Keratinocyte (primary cell): ENCODE measurements at regions not wholly inside any gene's neighbourhood (a gene's known extent, or its start where the extent isn't known, plus 50 kb on each side); places are given as distances from the start of the nearest gene placed in this dataset.

Source experiments
- DNase-seq: peaks from one replicate; pipeline ENCODE4 v3.0.0-alpha.2; 2011; ENCODE audit warnings: low read depth, missing footprints, low spot score
- FAIRE-seq: peaks from 2 replicates; lab custom pipeline; 2011; peaks lifted over from hg19 to GRCh38; lab: Jason Lieb, UNC
- H2AFZ ChIP-seq: 2 replicates; pipeline ENCODE4 v1.6.0; 2012; ENCODE audit warnings: low read length, control low read depth, inconsistent platforms; ENCODE audit not compliant: control insufficient read depth
- H3K27ac ChIP-seq: 2 replicates; pipeline ENCODE4 v1.5.1; 2011; ENCODE audit warnings: low read length; ENCODE audit not compliant: control insufficient read depth, insufficient read depth
- H3K27me3 ChIP-seq: 3 replicates; pipeline ENCODE4 v1.6.0; 2011; ENCODE audit warnings: low read length; ENCODE audit not compliant: control insufficient read depth, insufficient read depth; ENCODE audit errors: extremely low read depth
- H3K36me3 ChIP-seq, 2 experiments: 2 replicates in 1 of 2; 3 replicates in 1 of 2; pipeline ENCODE4 v1.5.1; 2011; ENCODE audit warnings: low read length in 2 of 2, mild to moderate bottlenecking in 1 of 2; ENCODE audit not compliant: control insufficient read depth in 2 of 2, insufficient read depth in 2 of 2; ENCODE audit errors: extremely low read depth in 1 of 2
- H3K4me1 ChIP-seq: 3 replicates; pipeline ENCODE4 v1.5.1; 2011; ENCODE audit warnings: low read length; ENCODE audit not compliant: control insufficient read depth, insufficient read depth; ENCODE audit errors: extremely low read depth
- H3K4me2 ChIP-seq: 3 replicates; pipeline ENCODE4 v1.6.0; 2011; ENCODE audit warnings: low read depth, low read length; ENCODE audit not compliant: control insufficient read depth, insufficient read depth; ENCODE audit errors: extremely low read depth
- H3K4me3 ChIP-seq, 3 experiments: fragments of 200-600 bp in 1 of 3; sonication (generic) in 1 of 3; 2 replicates in 2 of 3; 3 replicates in 1 of 3; pipeline ENCODE4 v1.5.1; 2011 to 2016; ENCODE audit warnings: low read length in 3 of 3, mild to moderate bottlenecking in 3 of 3, control low read depth in 2 of 3, inconsistent platforms in 1 of 3, low read depth in 1 of 3, mixed read lengths in 1 of 3, mixed run types in 1 of 3, moderate library complexity in 1 of 3; ENCODE audit not compliant: control insufficient read depth in 2 of 3, insufficient read depth in 2 of 3; ENCODE audit errors: extremely low read depth in 1 of 3
- H3K79me2 ChIP-seq: 2 replicates; pipeline ENCODE4 v1.6.0; 2012; ENCODE audit warnings: low read length; ENCODE audit not compliant: control insufficient read depth, insufficient read depth
- H3K9ac ChIP-seq: 3 replicates; pipeline ENCODE4 v1.6.0; 2011; ENCODE audit warnings: low read length; ENCODE audit not compliant: control insufficient read depth, insufficient read depth; ENCODE audit errors: extremely low read depth
- H3K9me1 ChIP-seq: 3 replicates; pipeline ENCODE4 v1.6.0; 2011; ENCODE audit warnings: low read length; ENCODE audit not compliant: control insufficient read depth, insufficient read depth; ENCODE audit errors: extremely low read depth
- H3K9me3 ChIP-seq: 2 replicates; pipeline ENCODE4 v1.5.1; 2012; ENCODE audit warnings: low read depth, low read length; ENCODE audit not compliant: control insufficient read depth
- H4K20me1 ChIP-seq: 3 replicates; pipeline ENCODE4 v1.6.0; 2011; ENCODE audit warnings: low read length; ENCODE audit not compliant: control insufficient read depth, insufficient read depth; ENCODE audit errors: extremely low read depth
- CTCF ChIP-seq, 3 experiments: IDR thresholded peaks in 1 of 3; conservative IDR thresholded peaks in 1 of 3; optimal IDR thresholded peaks in 1 of 3; 2 replicates in 2 of 3; 3 replicates in 1 of 3; pipeline versions ENCODE3 to v1.5.1; 2011; ENCODE audit warnings: low read length in 3 of 3, mild to moderate bottlenecking in 3 of 3, moderate library complexity in 2 of 3, control low read depth in 1 of 3, inconsistent platforms in 1 of 3; ENCODE audit not compliant: insufficient read depth in 2 of 3; ENCODE audit errors: extremely low read depth in 1 of 3
- EZH2 ChIP-seq: IDR thresholded peaks from one replicate; pipeline ENCODE4 v1.6.1; 2012; ENCODE audit warnings: inconsistent platforms, mild to moderate bottlenecking, low read length, moderate library complexity
- dilution Hi-C: fragments of 300-500 bp; cut with MboI; formaldehyde crosslinking; loops from one replicate; pipeline ENCODE4 v1.7.0; 2020; ENCODE audit warnings: low sequenced_read_pairs; ENCODE audit not compliant: extremely low pct_ligation_motif_present

GRCh38 chr3:118801899-118802298 is 232.7 kb downstream of the IGSF11 start:
- Histone ChIP-seq H3K27me3 (no peaks in the 10 kb centered on the region), H3K9me3 (no peaks in the 10 kb centered on the region), H3K4me2 (no peak overlapping the region), H3K4me3 (no peak overlapping the region), H2AFZ (no peak overlapping the region), H3K9me1 (no peaks in the 10 kb centered on the region), H4K20me1 (no peaks in the 10 kb centered on the region), H3K27ac (no peak overlapping the region), H3K36me3 (no peaks in the 10 kb centered on the region), H3K79me2 (no peaks in the 10 kb centered on the region), H3K4me1 (no peaks in the 10 kb centered on the region), H3K9ac (no peak overlapping the region)
- TF ChIP-seq EZH2, result no peak
- TF ChIP-seq CTCF (optimal IDR thresholded peaks at IDR 0.05 in 1 of 3, IDR thresholded peaks at IDR 0.05 in 1 of 3, conservative IDR thresholded peaks at IDR 0.05 in 1 of 3; ENCODE audit: extremely low read depth in 1 of 3, insufficient read depth in 2 of 3, low read length in 3 of 3), result no peak
- dilution Hi-C loops, result no loop called here
- DNase-seq (no peak), FAIRE-seq (no peak)

GRCh38 chr3:118802325-118803095 is 232.1 kb downstream of the IGSF11 start:
- no peaks in the 10 kb centered on the region for H3K27me3 ChIP-seq
- DNase-seq (no peak), FAIRE-seq (no peak)
- no peak overlapping the region for H3K27ac ChIP-seq
- dilution Hi-C loops, result no loop called here
- H3K4me1 ChIP-seq, result no peaks in the 10 kb centered on the region
- H3K4me3 ChIP-seq, result no peak overlapping the region
- H3K9me1 ChIP-seq, result no peaks in the 10 kb centered on the region
- no peaks in the 10 kb centered on the region for H3K36me3 ChIP-seq
- no peak for TF ChIP-seq CTCF (optimal IDR thresholded peaks at IDR 0.05 in 1 of 3, IDR thresholded peaks at IDR 0.05 in 1 of 3, conservative IDR thresholded peaks at IDR 0.05 in 1 of 3; ENCODE audit: extremely low read depth in 1 of 3, insufficient read depth in 2 of 3, low read length in 3 of 3)
- H4K20me1 ChIP-seq, result no peaks in the 10 kb centered on the region
- no peaks in the 10 kb centered on the region for H3K79me2 ChIP-seq
- no peaks in the 10 kb centered on the region for H3K9me3 ChIP-seq
- H3K9ac ChIP-seq, result no peak overlapping the region
- no peak overlapping the region for H3K4me2 ChIP-seq
- H2AFZ ChIP-seq, result no peak overlapping the region
